ENCODE measurements at regions not wholly inside any gene's neighbourhood (a gene's known extent, or its start where the extent isn't known, plus 50 kb on each side); places are given as distances from the start of the nearest gene placed in this dataset.
A peak's percentile ranks its signal among the peaks of the same experiment; 100 is the strongest.
"Not testable (repeated sequence)": the region's sequence is repeated elsewhere in the genome, so short reads cannot be mapped to it uniquely, and the experiment has no call there.

DNA sequence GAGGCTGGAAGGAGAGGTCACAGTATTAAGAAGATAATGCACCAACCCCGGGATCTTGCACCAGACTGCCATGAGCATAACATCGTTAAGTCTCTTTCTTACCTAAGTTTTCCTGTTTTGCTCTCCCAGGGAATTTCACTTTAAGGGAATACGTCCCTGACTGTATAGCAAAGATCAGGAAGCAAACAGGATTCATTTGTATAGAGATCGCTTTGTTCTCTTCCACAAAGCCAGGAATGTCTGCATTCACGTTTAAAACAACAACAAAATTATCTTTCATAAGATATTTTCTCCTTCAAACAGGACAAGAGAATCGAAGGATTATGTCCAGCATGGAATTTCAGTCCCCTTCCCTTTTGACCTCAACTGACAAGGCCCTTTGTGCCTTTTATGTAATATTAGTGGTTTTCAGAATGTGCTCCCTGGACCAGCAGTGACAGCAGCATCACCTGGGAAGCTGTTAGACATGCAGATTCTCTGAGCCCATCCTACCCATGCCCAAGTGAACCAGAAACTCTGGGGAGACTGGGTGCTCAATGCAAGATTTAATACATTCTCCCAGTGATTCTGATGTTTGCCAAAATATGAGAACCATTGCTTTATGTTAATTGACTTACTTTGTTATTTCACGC is 286.3 kb downstream of the FGFR2 start:
- DNase-seq: no peak

DNA sequence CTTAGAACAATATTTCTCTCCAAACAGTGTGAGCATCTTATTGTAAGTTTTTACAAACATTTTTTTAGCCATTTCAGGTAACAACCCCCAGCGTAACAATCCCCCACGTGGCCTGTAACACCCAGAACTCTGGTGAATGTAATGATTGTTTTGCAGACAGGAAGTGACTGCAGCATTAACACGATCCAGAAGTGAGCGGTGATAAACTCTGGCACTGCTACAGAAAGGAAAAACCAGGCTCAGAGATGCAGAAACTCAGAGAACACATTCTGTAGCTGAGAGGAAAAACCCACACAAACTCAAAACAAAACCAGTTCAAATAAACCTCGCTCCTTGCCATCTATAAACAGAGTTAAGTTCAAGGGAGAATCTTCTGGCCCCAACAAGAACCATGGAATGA is 285.7 kb downstream of the FGFR2 start:
- DNase-seq: no peak

DNA sequence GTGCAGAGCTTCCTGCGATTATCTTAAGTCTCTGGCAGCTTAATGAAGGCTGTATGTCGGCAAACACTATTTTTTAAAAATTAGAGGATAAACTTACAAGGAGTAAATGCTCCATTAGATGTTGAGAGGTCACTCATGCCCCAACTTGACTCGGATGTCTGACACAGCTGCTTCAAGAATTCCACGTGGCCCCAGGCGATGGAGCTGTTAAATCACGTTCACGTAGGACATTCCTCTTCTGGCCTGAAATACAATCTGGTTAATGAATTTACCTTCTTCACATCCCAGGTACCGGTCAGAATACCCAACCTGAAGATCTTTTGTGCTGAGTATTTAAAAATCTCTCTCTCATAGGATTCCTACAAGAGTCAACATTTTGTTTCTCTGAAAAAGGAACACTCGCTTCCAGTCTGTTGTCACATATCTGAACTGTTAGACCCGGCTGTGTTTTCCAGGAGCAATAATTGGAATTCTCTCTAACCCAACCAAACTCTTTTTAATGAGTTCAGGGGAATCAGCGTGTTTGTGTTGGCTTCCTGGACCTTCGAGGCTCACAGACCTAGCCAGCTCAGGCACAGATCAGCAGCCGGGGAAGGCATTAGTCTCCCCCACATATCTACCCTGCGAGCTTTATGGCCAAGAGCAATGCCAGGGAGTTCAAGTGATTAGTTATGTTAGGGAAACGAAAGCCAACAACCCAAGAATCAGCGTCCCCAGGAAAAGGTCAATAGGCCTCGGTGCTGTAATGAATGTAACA is 284.9 kb downstream of the FGFR2 start:
- no peak for DNase-seq

DNA sequence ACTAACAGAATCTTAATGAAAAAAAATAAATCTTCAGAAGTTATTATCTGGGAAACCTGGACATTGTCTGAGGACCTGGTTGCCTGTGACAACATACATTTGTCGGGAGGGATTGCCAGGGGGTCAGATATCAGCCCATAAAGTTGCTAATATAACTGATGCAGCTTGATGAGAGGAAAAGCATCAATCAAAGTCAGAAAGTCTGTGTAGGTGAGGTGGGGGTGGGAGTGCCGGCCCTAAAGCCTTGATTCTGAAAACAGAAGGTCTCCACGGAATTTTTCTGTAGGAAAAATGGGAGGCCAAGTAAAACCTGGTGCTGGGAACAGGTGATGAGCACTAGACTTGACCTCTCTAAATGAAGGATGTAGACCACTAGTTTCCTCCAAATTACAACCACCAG is 281.8 kb downstream of the FGFR2 start:
- DNase-seq: no peak

DNA sequence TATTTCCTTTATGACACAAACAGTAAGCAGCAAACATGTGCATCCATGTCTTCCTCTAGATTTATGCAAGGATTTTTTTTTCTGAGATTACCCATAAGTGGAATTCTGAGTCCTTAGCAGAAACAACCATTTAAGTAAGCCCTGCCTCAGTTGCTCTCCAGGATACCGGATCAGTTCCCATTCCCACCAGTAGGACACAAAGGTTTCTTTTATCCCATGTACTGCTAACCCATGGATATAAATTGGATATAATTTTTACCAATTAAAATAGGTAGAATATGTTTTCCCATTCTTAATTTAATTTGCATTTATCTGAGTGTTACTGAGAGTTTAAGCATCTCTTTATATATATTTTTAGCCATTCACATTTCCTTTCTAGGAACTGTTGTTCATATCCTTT is 280.9 kb downstream of the FGFR2 start:
- no peak for DNase-seq

DNA sequence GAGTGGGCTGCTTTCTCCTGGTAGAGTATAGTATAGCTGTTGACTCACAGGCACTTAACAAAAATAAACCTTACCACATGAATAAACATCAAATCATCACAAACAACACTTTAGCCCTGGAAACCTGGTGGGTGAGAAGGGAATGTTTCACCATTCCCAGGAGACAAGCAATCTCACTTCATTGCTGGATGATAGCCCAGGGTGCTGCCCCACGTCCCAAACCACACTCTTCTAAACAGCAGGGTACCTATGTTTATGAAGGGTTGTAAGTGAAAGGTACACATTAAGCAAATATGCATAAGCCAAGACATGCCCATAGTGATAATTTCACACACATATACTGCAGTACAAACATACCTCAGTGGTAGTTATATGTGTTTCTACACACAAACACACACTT is 276.2 kb downstream of the FGFR2 start:
- DNase-seq: no peak

DNA sequence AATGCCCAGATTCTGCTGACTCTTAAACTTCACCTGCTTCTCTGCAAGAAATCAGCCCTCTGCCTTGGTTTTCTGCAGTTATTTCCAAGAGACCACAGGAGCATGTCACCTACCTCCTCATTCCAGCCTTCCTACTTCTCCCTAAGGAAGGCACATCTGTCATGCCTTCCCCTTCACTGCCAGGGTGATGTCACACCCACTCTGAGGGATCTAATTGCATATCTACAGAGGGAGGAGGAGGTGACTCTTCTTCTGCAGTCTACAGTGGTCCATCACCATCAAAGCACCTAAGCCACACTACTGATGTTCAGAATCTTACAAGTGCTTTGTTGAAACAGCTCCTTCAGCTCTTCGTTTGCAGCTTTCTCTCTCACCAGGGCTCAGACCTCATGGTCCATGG is 275.5 kb downstream of the FGFR2 start:
- DNase-seq: no peak

DNA sequence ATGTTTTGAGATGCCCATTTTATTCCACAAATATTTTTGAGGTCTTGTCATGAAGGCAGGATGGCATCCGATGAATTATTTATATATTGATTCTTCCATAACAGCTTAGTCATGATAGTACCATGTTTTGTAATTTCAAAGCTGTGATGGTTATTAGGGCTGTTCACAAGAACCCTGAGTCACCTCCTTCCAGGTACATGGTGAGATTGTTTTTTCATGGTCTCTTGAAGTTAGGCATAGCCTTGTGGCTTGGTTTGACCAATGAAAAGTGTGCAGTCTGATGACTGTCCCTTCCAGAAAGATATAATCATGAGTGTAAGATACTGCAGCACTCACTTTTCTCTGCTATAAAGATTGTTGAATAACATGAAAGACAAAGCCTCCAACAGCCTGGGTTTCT is 274.8 kb downstream of the FGFR2 start:
- DNase-seq: no peak

DNA sequence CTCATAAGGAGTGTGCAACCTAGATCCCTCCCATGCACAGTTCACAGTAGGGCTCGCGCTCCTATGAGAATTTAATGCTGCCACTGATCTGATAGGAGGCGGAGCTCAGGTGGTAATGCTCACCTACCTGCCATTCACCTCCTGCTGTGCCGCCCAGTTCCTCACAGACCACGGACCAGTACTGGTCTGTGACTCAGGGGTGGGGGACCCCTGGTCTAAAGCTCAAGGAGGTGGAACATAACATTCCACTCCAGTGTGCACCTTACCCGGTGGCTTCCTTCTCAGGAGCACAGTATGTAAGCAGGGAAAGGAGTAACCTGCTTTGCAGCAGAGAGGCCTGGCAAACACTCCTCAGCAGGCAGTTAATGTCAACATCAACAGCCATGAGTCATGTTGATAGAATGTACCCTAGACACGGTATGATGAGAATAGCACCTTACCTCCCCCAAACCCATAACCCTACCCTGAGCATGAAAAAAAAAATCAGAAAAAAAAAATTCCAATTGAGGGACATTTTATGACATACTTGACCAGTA is 273.5 kb downstream of the FGFR2 start:
- DNase-seq: no peak

DNA sequence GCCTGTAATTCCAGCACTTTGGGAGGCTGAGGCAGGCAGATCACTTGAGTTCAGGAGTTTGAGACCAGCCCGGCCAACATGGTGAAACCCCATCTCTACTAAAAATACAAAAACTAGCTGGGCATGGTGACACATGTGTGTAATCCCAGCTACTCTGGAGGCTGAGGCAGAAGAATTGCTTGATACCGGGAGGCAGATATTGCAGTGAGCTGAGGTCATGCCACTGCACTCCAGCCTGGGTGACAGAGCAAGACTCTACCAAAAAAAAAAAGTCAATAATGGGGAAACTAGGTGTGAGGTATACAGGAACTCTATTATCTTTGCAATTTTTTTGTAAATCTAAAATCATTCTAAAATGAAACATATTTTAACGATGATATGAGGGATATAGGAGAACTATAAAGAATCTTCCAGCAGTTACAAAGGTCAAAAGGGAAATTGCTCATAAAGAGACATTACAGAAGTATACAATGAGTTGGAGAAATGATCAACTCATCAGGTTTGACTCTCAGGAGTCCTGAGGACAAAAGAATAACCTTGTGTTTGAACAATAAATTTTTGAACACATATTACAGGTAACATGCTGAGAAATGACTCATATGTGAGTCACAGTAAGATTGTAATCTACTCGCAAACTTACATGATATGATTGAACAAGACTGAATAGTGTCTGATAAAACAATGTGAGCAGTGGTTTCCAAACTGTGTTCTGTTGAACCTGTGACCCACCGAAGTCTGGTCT is 272.6 kb downstream of the FGFR2 start:
- no peak for DNase-seq

DNA sequence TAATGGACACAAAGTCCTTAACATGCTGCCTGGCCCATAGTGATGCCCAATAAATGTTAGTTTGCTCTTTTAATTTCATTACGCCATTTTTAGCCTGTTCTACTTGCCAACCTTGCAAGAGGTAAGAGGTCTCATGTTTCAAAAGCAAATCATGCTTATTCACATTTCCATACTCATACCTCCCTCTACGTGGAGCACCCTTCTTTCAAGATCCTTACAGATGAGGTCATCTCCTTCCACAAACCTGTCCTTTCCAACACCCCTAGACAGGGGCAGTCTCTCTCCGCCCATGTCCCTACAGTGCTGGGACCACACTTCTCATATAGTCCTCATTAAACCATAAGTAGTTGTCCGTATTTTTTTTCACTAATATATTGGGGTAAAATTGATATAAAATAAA is 271.3 kb downstream of the FGFR2 start:
- no peak for DNase-seq

DNA sequence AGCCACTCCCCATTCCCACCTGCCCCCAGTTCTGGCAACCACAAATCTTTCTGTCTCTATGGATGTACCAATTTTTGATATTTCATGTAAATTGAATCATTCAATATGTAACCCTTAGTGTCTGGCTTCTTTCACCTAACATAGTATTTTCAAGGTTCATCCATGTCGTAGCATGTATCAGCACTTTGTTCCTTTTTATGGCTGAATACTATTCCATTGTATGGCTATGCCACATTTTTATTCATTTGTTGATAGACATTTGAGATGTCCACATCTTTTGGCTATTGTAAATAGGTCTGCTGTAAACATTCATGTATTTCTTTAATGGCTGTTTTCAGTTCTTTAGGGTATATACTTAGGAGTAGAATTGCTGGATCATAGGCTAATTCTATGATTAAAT is 270.5 kb downstream of the FGFR2 start:
- no peak for DNase-seq

DNA sequence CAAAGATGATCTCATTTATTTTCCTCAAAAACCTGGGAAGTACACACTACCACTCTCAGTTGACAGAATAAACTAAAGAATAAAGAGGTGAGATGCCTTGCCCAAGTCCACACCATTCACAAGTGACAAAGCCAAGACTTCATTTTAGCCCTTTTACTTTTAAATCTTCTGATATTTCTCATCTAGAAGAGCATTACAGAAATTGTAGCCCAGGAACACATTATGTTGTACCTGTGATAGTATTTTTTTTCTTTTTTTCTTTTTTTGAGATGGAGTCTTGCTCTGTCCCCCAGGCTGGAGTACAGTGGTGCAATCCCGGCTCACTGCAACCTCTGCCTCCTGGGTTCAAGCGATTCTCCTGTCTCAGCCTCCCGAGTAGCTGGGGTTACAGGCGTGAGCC is 268.6 kb downstream of the FGFR2 start:
- not testable (repeated sequence) for DNase-seq

DNA sequence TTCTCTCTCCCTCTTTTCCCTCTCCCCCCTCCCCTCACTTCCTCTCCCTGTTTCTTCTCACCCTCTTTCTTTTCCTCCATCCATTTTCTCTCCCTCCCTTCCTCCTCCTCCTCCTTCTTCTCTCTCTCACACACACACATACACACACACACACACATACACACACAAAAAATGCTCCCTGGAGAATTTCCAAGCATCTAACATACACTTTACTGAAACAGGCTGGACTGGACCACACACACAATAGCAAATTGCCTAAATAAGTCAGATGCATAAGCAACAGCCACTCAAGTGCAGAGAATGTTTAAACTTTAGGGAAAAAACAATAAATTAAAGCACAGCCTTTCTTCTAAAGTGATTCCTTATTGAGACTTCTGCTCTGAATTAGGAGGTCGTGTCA is 267.7 kb downstream of the FGFR2 start:
- DNase-seq: no peak

DNA sequence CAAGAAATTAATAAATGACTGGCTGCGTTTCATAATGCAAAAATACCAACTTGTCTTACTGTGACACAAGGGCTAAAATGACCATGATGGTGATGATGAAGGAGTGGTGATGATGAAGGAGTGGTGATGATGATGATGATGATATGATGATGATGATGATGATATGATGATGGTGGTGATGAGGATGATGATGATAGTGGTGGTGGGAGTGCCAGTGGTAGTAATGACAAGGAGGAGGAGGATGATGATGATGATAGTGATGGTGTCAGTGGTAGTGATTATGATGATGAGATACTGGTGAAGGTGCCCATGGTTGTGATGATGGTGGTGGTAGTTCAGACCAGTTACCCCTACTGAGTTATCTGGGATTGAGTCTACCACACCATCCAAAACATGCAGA is 265.9 kb downstream of the FGFR2 start:
- DNase-seq: no peak

DNA sequence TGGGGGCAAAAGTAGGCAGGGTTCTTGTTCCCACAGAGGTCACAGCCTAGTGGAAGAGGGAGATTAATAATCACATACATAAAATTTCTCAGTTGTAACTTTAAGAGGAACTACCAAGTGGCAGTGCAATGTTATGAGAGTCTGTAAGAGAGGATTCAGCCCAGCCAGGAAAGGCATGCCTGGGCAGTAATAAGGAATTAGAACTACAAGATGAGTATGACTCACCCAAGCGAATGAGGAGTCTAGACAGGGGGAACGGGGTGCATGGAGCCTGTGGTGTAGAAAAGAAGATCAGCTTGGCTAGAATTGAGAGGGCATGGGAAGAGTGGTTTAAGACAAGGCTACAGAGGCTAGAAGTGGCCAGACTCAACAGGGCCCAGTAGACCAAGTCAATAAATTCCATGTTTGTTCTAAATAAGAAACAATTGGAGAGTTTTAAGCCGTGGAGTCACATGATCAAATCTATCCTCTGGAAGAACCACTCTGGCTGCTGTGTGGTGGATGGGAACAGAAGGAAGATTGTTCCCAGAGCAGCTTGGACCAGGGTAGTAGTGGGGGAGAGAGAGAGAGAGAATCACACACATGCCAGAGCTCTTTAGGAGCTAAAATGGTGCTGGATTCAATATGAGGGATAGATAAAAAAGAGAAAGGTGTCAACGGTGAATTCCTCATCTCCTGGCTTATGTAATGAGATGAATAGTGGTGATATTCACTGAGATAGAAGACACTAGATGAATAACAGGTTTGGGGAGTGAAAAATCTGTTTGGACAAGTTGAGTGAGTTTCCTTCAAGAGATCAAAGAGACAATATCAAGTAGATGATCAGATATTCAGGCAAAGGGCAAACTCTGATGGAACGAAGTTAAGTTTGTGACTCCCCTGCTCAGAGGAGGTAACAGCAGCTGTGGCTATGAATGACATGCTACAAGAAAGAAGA is 265.1 kb downstream of the FGFR2 start:
- DNase-seq: no peak

DNA sequence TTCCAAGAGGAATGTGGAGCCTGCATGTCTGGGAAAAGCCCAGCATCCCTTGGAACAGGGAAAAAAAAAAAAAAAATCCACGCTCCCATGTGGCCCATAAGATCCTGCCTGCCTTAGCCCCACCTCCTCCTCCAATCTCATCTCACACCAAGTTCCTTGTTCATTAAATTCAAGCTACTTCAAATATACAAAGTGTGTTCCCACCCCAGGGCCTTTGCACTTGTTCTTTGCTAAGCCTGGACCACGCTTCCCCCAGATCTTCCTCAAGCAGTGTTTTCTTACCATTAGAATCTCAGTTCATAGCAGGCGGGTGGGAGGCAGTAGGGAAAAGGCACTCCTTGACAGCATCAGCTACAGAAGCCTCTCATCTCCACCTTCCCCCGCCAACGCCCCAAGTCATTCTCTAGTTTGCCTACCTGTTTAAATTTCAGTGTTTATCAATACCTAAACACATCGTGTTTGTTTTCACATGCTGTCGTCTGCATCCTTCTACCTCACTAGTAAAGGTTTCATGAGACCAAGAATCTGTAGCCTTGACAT is 262.8 kb downstream of the FGFR2 start:
- no peak for DNase-seq

DNA sequence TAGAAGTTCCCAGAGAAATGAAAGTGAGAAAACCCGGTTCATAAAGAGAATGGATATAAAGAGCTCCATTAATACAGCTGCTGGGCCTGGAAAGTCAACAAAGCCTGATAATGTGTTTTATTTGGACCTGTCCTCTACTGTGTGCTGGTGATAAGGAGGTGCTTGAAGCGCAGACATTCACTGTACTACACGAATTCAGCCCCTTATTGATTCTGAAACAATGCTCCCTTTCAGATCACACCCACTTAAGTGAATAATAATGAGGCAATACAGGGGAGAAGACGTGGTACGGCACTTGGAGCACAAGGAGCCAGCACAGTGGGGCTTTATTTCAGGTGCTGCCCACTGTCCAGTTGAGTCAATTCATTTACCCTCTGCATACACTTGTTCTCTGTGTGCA is 260.8 kb downstream of the FGFR2 start:
- DNase-seq: peak; percentile 1

DNA sequence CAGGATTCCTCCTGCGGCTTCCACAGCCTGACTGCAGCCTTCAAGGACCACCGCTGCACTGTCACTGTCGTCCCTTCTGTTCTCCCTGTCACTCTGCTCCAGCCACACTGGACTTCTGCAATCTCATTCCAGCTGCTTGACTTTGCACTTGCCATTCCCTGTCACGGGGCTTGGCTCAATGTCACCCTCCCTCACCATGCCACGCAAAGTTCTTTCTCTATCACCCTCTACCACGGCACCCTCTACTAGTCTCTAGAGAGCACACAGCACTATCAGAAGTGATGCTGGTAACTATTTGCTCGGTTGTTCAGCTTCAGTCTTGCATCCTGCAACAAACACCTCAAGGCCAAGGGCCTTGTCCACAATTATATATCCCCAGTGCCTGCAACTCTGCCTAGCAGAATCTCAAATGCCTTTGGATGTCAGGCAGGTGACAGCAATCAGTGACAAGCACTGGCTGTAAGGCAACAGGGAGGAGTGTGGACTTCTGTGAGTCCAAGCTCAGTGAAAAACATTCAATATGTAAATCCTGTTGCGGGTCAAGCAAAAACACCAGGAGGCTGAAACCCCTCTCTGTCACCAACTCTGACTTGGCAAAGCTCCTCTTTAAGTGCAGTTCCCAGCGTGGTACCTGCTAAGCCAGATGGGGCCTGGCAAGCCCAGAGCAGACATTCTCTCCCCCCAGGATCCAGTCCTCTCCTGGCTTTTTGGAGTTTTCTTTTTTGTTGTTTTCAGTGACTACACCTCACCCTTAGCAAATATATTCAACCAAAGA is 259.9 kb downstream of the FGFR2 start:
- no peak for DNase-seq

DNA sequence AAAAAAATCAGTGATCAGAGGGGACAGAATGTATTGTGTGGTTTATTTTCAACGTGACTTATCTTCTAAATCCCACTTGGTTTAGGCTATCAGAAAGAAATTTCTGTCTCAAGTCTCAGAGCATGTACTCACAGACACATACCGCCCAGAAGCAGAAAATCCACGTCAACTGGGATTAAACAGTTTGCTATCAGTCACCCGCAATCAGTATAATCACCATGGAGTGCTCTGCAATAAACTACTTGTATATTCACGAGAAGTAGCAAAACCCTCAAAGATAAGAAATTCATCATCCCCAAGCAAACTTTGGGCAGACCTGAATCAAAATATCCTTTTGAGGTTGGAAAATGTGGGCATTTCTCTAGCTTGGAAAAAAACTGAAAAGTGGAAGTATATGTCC is 259.1 kb downstream of the FGFR2 start:
- no peak for DNase-seq

DNA sequence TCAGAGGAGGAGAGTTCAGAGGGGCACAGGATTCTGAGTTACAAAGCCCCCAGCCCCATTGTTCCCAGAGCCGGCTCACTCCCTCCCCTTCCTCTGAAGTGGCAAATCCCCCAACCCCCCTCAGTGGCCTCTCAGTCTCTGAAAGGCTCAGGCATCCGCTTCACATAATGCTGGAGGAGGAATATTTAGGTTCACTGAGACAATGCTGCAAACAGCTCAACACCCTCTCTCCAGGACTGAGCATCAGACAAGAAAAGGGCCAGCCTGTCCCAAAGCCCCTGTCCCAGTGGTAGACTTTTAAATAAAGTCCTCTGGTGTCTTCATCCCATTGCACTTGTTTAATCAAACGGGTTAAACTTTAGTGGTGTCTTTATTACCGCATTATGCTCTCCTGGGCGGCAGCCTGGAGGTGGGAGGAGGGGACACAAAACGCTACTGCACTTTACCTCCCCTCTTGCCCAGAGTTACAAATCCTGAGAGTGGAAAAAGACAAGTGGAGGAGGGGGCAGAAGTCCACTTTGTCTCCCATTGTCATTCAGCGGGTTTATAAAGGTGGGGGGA is 257.9 kb downstream of the FGFR2 start:
- DNase-seq: no peak

Data from NCI-H1105 (cell line).